ENCODE measurements at regions not wholly inside any gene's neighbourhood (a gene's known extent, or its start where the extent isn't known, plus 50 kb on each side); places are given as distances from the start of the nearest gene placed in this dataset.
"Not testable (repeated sequence)": the region's sequence is repeated elsewhere in the genome, so short reads cannot be mapped to it uniquely, and the experiment has no call there.

DNA sequence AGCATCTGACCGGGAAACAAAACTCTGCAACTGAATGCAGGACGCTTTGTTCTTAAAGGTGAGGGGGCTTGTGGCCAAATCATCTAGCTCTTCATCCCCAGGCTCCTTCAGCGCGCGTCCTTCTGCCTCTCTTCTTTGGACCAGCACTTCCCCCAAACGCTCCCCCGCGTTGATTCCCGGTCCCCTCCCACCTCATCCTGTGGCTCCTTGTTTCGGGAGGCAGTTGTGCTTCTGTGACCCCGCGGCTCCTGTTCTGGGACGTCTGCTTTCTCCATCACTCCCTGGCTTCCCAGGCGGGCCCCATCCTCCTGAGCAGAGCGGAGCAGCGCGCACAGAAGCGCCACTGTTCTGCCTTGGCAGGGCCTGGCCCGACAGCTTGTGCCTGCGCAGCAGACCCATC lies 109.7 kb upstream of the ZNG1E start:
- not testable (repeated sequence) for H3K9ac ChIP-seq (ENCODE audit: low read length); H3K27me3 ChIP-seq (ENCODE audit: control insufficient read depth, insufficient read depth, low read length); H3K4me1 ChIP-seq (ENCODE audit: control insufficient read depth, insufficient read depth, low read length); H3K4me3 ChIP-seq (ENCODE audit: low read length); H3K9me3 ChIP-seq (ENCODE audit: control insufficient read depth, low read length); H3K36me3 ChIP-seq (ENCODE audit: control insufficient read depth, insufficient read depth, low read length)

DNA sequence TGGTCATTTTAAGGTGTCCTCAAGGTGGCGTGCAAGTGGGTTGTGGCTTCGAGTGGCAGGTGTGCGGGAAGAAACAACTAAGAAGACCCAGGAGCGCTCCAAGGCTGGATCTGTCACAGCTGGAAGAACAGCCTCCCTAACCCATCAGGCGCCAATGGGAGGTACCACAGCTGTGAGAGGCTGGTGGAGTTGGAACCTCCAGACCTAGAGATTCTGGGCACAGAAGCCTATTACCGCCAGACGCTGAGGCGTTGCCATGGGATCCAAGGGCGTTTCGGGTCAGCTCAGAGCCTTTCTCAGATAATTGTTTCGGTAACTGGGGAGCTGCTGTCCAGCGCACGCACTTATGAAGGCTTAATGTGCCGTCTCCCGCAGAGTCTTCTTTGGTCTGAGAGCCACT lies 156.7 kb upstream of the ZNG1E start:
- H3K4me3 ChIP-seq (ENCODE audit: low read length); H3K27me3 ChIP-seq (ENCODE audit: control insufficient read depth, insufficient read depth, low read length); H3K9ac ChIP-seq (ENCODE audit: low read length); H3K9me3 ChIP-seq (ENCODE audit: control insufficient read depth, low read length); H3K4me1 ChIP-seq (ENCODE audit: control insufficient read depth, insufficient read depth, low read length); H3K36me3 ChIP-seq (ENCODE audit: control insufficient read depth, insufficient read depth, low read length): not testable (repeated sequence)

DNA sequence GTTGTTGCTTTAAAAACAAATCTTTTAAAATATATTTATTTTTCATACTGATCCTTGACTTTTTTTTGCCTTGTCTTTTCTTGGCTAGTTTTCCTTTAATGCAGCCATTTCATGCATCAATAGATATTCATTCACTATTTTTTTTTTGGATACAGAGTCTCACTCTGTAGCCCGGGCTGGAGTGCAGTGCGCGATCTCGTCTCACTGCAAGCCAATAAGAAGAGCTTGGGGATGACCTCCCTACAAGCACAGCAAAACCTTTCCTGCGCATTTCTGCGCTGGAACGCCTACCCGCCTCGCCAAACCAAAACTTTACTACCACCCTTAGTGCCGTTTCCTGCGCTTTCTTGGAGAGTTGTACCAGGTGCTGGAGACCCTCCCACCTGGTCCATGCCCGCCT lies 161.3 kb upstream of the ZNG1E start:
- H3K9ac ChIP-seq (ENCODE audit: low read length); H3K27me3 ChIP-seq (ENCODE audit: control insufficient read depth, insufficient read depth, low read length): not testable (repeated sequence)

DNA sequence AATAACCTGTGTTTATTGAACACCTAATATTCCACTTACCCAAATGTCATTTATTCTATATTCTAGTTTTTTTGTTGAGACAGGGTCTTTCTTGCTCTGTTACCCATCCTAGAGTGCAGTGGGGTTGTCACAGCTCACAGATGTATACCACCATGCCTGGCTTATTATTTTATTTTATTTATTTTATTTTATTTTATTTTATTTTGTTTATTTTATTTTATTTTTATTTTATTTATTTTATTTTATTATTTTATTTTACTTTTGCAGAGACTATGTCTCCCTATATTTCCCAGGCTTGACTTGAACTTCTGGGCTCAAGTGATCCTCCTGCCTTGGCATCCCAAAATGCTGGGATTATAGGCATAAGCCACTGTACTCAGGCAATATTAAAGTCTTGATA lies 167.8 kb upstream of the ZNG1E start:
- H3K27me3 ChIP-seq (ENCODE audit: control insufficient read depth, insufficient read depth, low read length); H3K4me3 ChIP-seq (ENCODE audit: low read length); H3K9ac ChIP-seq (ENCODE audit: low read length); H3K9me3 ChIP-seq (ENCODE audit: control insufficient read depth, low read length); H3K4me1 ChIP-seq (ENCODE audit: control insufficient read depth, insufficient read depth, low read length); H3K36me3 ChIP-seq (ENCODE audit: control insufficient read depth, insufficient read depth, low read length): not testable (repeated sequence)

More for the DNA sequence above, 161.3 kb upstream of the ZNG1E start:
- H3K9me3 ChIP-seq (ENCODE audit: control insufficient read depth, low read length); H3K4me1 ChIP-seq (ENCODE audit: control insufficient read depth, insufficient read depth, low read length); H3K4me3 ChIP-seq (ENCODE audit: low read length); H3K36me3 ChIP-seq (ENCODE audit: control insufficient read depth, insufficient read depth, low read length): not testable (repeated sequence)

DNA sequence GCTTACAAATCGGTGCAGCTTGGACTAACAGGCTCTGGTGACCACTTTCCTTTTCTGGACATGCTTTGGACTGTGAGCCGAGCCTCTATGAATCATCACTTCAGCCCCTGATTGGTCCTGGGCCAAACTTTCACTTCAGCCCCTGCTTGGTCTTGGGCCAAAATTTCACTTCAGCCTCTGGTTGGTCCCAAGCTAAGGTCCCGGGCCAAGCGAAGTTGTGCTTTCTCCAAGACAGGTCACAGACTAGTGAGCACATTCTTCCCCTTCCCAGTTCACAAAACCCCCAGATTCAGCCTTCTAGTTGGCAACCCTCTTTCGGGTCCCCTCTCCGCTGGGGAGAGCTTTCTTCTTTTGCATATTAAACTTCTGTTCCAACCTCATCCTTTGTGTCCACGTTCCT lies 171.0 kb upstream of the ZNG1E start:
- H3K9me3 ChIP-seq (ENCODE audit: control insufficient read depth, low read length); H3K27me3 ChIP-seq (ENCODE audit: control insufficient read depth, insufficient read depth, low read length); H3K9ac ChIP-seq (ENCODE audit: low read length); H3K4me3 ChIP-seq (ENCODE audit: low read length); H3K36me3 ChIP-seq (ENCODE audit: control insufficient read depth, insufficient read depth, low read length); H3K4me1 ChIP-seq (ENCODE audit: control insufficient read depth, insufficient read depth, low read length): not testable (repeated sequence)

DNA sequence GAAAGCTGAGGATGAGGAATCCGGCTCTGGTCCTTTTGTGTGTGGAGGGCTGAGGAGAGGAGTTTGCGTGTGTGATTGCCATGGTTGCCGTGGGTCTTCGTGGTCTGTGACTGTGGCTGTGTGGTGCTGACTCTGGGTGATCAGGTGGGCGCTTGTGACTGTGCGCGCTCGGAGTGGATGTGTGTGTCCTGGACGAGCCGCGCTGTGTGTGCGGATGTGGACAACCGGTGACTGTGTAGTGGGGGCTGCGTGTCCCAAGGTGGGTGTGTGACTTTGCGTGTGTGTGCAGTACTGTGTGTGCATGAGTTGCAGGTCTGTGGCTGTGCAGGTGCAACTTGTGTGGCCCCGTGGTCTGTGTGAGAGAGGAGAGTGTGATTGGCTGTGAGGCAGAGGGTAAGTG lies 172.0 kb upstream of the ZNG1E start:
- H3K4me1 ChIP-seq (ENCODE audit: control insufficient read depth, insufficient read depth, low read length); H3K9me3 ChIP-seq (ENCODE audit: control insufficient read depth, low read length); H3K36me3 ChIP-seq (ENCODE audit: control insufficient read depth, insufficient read depth, low read length); H3K9ac ChIP-seq (ENCODE audit: low read length); H3K27me3 ChIP-seq (ENCODE audit: control insufficient read depth, insufficient read depth, low read length); H3K4me3 ChIP-seq (ENCODE audit: low read length): not testable (repeated sequence)

DNA sequence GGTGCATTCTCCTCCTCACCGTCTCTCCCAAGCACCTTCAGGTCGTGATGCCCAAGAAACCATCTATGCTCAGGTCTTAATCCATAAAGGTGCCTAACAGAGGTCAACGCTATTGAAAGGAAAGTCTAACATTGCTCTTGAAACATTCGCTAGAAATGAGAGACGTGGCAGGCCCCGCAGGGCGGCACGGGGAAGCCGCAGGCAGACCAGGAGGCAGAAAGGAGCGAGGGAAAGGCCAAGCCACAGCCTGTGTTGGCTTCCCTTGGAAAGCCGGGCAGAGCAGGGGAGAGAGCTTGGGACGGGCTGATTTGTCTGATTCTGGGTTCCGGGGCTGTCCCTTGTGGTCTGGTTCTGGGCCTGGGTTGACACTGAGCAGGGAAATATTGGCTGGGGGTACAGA lies 192.8 kb upstream of the ZNG1E start:
- not testable (repeated sequence) for H3K9me3 ChIP-seq (ENCODE audit: control insufficient read depth, low read length); H3K27me3 ChIP-seq (ENCODE audit: control insufficient read depth, insufficient read depth, low read length); H3K4me1 ChIP-seq (ENCODE audit: control insufficient read depth, insufficient read depth, low read length); H3K36me3 ChIP-seq (ENCODE audit: control insufficient read depth, insufficient read depth, low read length); H3K4me3 ChIP-seq (ENCODE audit: low read length); H3K9ac ChIP-seq (ENCODE audit: low read length)

DNA sequence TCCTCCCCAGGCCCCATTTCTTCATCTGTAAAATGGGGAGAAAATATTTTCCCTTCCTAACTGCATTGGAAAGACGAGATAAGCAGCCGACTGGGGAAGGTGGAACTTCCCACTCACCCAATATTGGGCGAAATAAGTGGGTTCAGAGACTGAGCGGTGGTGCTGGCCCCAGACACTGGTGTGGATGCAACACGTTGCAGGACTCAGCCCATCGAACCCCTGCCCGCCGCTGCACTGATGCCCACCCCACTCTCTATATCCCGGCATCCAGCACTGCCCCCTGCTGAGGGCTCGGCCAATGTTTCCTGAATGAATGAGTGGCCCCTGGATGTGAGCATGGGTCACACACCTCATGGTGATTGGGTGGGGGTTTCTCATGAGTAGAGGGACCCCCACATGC lies 194.4 kb upstream of the ZNG1E start:
- not testable (repeated sequence) for H3K27me3 ChIP-seq (ENCODE audit: control insufficient read depth, insufficient read depth, low read length); H3K4me1 ChIP-seq (ENCODE audit: control insufficient read depth, insufficient read depth, low read length); H3K36me3 ChIP-seq (ENCODE audit: control insufficient read depth, insufficient read depth, low read length); H3K4me3 ChIP-seq (ENCODE audit: low read length); H3K9ac ChIP-seq (ENCODE audit: low read length); H3K9me3 ChIP-seq (ENCODE audit: control insufficient read depth, low read length)

DNA sequence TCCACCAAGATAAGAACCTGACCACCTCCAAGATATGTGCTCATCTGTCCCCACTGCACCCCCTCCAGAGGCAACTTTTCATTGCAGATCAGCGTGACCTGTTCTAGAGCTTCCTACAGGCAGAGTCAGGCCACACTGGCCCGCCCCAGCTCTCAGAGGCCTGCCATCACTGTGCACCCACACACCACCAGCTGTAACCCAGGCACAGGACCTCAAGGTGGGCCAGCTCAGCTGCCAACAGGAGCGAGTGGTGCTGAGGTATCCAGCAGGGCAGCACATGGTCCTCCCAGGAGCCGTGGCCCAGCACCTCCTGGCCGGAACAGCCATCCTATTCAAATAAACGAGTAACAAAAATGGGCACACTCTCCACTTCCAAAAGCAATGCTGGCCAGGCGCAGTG lies 189.9 kb upstream of the FOXD4L5 start:
- not testable (repeated sequence) for H3K9ac ChIP-seq (ENCODE audit: low read length); H3K4me1 ChIP-seq (ENCODE audit: control insufficient read depth, insufficient read depth, low read length); H3K9me3 ChIP-seq (ENCODE audit: control insufficient read depth, low read length); H3K27me3 ChIP-seq (ENCODE audit: control insufficient read depth, insufficient read depth, low read length); H3K36me3 ChIP-seq (ENCODE audit: control insufficient read depth, insufficient read depth, low read length); H3K4me3 ChIP-seq (ENCODE audit: low read length)

DNA sequence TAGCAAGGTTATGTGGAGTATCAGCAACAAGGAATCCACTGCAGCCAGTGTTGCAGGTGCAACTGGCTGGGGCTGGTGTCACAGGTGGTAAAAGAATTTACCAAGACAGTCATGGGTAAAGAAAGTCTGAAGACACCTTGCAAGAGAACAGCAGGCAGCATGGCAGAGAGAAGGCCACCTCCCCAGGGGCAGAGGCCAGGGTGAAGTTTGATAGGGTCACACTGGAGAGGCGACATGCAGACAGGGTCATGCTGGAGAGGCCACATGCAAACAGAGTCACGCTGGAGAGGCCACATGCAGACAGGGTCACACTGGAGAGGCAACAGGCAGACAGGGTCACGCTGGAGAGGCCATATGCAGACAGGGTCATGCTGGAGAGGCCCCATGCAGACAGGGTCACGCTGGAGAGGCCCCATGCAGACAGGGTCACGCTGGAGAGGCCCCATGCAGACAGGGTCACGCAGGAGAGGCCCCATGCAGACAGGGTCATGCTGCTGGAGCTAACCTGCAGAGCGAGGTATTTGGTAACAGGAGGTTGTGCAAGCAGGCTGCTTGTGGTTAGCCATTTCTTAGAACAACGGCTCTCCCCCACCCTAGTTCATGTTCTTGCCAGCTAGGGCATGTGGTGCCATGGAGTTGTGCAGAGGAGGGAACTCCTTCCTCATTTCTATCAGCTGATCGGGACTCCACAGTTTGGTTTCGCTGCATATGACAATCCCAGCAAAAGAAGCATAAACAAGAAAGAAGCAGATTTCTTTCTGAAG lies 188.2 kb upstream of the FOXD4L5 start:
- not testable (repeated sequence) for H3K27me3 ChIP-seq (ENCODE audit: control insufficient read depth, insufficient read depth, low read length)

DNA sequence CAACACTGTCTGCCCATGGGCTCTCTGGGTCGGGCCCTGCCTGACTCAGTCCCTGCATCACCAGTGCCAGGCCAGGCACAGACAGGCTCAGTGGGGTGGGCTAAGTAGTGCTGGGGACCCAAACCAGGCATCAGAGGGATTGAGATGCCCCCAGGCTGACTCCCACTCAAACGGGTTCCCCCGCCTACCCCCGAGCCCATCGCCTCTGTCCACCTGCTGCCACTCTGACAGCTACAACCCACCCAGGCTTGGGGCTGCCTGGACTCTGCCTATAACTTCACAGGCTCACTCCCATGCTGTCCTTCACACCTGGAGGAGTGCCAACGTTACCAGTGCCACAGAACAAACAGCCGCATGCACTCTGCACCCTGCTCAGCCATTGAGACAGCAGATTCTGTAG lies 186.1 kb upstream of the FOXD4L5 start:
- not testable (repeated sequence) for H3K27me3 ChIP-seq (ENCODE audit: control insufficient read depth, insufficient read depth, low read length); H3K9me3 ChIP-seq (ENCODE audit: control insufficient read depth, low read length); H3K4me3 ChIP-seq (ENCODE audit: low read length); H3K4me1 ChIP-seq (ENCODE audit: control insufficient read depth, insufficient read depth, low read length); H3K9ac ChIP-seq (ENCODE audit: low read length); H3K36me3 ChIP-seq (ENCODE audit: control insufficient read depth, insufficient read depth, low read length)

More for the DNA sequence above, 188.2 kb upstream of the FOXD4L5 start:
- H3K4me3 ChIP-seq (ENCODE audit: low read length); H3K36me3 ChIP-seq (ENCODE audit: control insufficient read depth, insufficient read depth, low read length); H3K4me1 ChIP-seq (ENCODE audit: control insufficient read depth, insufficient read depth, low read length); H3K9ac ChIP-seq (ENCODE audit: low read length); H3K9me3 ChIP-seq (ENCODE audit: control insufficient read depth, low read length): not testable (repeated sequence)

DNA sequence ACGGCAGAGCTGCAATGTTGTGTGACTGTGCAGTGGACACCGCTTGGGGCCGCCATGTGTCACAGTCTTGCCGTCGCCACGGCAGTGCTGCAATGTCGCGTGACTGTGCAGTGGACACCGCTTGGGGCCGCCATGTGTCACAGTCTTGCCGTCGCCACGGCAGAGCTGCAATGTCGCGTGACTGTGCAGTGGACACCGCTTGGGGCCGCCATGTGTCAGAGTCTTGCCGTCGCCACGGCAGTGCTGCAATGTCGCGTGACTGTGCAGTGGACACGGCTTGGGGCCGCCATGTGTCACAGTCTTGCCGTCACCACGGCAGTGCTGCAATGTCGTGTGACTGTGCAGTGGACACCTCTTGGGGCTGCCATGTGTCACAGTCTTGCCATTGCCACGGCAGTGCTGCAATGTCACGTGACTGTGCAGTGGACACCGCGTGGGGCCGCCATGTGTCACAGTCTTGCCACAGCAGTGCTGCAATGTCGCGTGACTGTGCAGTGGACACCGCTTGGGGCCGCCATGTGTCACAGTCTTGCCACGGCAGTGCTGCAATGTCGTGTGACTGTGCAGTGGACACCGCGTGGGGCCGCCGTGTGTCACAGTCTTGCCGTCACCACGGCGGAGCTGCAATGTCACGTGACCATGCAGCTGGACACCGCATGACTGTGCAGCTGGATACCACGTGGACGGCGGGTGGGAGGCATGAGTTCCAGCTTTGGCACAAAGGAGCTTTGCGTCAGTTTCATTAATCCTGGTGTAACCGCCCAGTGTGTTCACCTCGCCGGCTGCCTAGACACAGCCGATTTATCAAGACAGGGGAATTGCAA lies 182.1 kb upstream of the FOXD4L5 start:
- not testable (repeated sequence) for H3K4me1 ChIP-seq (ENCODE audit: control insufficient read depth, insufficient read depth, low read length); H3K9me3 ChIP-seq (ENCODE audit: control insufficient read depth, low read length); H3K9ac ChIP-seq (ENCODE audit: low read length); H3K36me3 ChIP-seq (ENCODE audit: control insufficient read depth, insufficient read depth, low read length); H3K27me3 ChIP-seq (ENCODE audit: control insufficient read depth, insufficient read depth, low read length); H3K4me3 ChIP-seq (ENCODE audit: low read length)

Measured in mucosa of stomach (tissue), 1 donor.